OCI-LY3 (cell line): ENCODE measurements at regions not wholly inside any gene's neighbourhood (a gene's known extent, or its start where the extent isn't known, plus 50 kb on each side); places are given as distances from the start of the nearest gene placed in this dataset.
"Not testable (repeated sequence)": the region's sequence is repeated elsewhere in the genome, so short reads cannot be mapped to it uniquely, and the experiment has no call there.

Experiments
- H2AFZ ChIP-seq: fragments of 200-600, 300-600 bp; shearing (Covaris generic); 2 replicates; pipeline ENCODE4 v1.6.0; 2014; ENCODE audit warnings: antibody characterized with exemption, low read depth, low read length
- H3K27ac ChIP-seq: fragments of 200-600, 300-600 bp; sonication (generic); 2 replicates; pipeline ENCODE4 v1.5.1; 2014; ENCODE audit warnings: mild to moderate bottlenecking, low read length, moderate library complexity, mixed read lengths
- H3K27me3 ChIP-seq: fragments of 200-600, 300-600 bp; sonication (generic); 2 replicates; pipeline ENCODE4 v1.6.1; 2014; ENCODE audit warnings: low read depth, low read length, mixed read lengths
- H3K36me3 ChIP-seq: fragments of 200-600, 300-600 bp; sonication (generic); replicated peaks from 2 replicates; pipeline ENCODE3; 2014; ENCODE audit warnings: low read depth, low read length, mixed read lengths
- H3K4me1 ChIP-seq: fragments of 300-600, 200-600 bp; sonication (generic); 2 replicates; pipeline ENCODE4 v1.6.1; 2014; ENCODE audit warnings: low read length, mixed read lengths
- H3K4me2 ChIP-seq: fragments of 200-600, 300-600 bp; sonication (generic); 2 replicates; pipeline ENCODE4 v1.6.1; 2014; ENCODE audit warnings: low read length, mixed read lengths
- H3K4me3 ChIP-seq: fragments of 300-600, 200-600 bp; sonication (generic); 2 replicates; pipeline ENCODE4 v1.5.1; 2014; ENCODE audit warnings: antibody characterized with exemption, mild to moderate bottlenecking, low read length, moderate library complexity
- H3K79me2 ChIP-seq: fragments of 300-600, 200-600 bp; shearing (Covaris generic); 2 replicates; pipeline ENCODE4 v1.6.1; 2014; ENCODE audit warnings: mild to moderate bottlenecking, low read length, mixed read lengths
- H3K9ac ChIP-seq: fragments of 300-600, 200-600 bp; shearing (Covaris generic); 2 replicates; pipeline ENCODE4 v1.6.0; 2014; ENCODE audit warnings: mild to moderate bottlenecking, low read length, moderate library complexity
- H3K9me3 ChIP-seq: fragments of 200-600, 300-600 bp; shearing (Covaris generic); 2 replicates; pipeline ENCODE4 v1.6.1; 2014; ENCODE audit warnings: low read length, mixed read lengths; ENCODE audit not compliant: insufficient read depth
- H4K20me1 ChIP-seq: fragments of 200-600, 300-600 bp; sonication (generic); 2 replicates; pipeline ENCODE4 v1.6.1; 2016; ENCODE audit warnings: low read length, mixed read lengths; ENCODE audit not compliant: insufficient read depth
- EZH2phosphoT487 ChIP-seq: fragments of 200-600 bp; shearing (Covaris generic); IDR thresholded peaks from 2 replicates; pipeline ENCODE4 v1.6.1; 2018; ENCODE audit warnings: antibody characterized with exemption, mixed run types, low read depth
- TF ChIP-seq, protein P1 (sequence below): fragments of 200-600, 300-600 bp; sonication (generic); IDR thresholded peaks from 2 replicates; pipeline ENCODE4 v1.5.1; 2014; ENCODE audit warnings: antibody characterized with exemption, low read length, low read depth

DNA sequence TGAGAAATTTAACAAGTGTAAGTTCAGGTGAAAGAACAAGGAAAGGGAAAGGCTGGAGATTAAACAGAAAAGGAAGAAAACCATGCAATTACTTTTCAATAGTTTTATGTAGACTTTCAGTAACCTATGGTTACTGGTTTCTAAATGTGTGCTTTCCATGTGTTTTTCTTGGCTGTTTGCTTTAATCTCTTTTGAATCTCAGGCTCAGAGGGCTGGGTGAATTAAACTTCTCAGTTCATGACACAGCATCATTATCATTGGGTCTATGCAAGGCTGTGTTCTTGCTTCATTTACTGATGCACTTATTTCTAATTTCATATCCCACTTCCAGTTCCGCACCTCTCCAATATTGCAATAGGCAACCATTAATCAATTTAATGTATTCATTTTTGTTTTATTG lies 266.5 kb upstream of the UGT8 start:
- TF ChIP-seq, protein P1, sequence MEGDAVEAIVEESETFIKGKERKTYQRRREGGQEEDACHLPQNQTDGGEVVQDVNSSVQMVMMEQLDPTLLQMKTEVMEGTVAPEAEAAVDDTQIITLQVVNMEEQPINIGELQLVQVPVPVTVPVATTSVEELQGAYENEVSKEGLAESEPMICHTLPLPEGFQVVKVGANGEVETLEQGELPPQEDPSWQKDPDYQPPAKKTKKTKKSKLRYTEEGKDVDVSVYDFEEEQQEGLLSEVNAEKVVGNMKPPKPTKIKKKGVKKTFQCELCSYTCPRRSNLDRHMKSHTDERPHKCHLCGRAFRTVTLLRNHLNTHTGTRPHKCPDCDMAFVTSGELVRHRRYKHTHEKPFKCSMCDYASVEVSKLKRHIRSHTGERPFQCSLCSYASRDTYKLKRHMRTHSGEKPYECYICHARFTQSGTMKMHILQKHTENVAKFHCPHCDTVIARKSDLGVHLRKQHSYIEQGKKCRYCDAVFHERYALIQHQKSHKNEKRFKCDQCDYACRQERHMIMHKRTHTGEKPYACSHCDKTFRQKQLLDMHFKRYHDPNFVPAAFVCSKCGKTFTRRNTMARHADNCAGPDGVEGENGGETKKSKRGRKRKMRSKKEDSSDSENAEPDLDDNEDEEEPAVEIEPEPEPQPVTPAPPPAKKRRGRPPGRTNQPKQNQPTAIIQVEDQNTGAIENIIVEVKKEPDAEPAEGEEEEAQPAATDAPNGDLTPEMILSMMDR, result no peak
- no peak for TF ChIP-seq EZH2phosphoT487
- Histone ChIP-seq H3K4me2 (no peak overlapping the region), H2AFZ (no peak overlapping the region), H3K79me2 (no peaks in the 10 kb centered on the region), H3K27me3 (no peaks in the 10 kb centered on the region), H3K4me3 (no peak overlapping the region), H3K9ac (no peak overlapping the region), H3K27ac (no peak overlapping the region), H4K20me1 (no peaks in the 10 kb centered on the region), H3K36me3 (no peaks in the 10 kb centered on the region), H3K9me3 (no peaks in the 10 kb centered on the region), H3K4me1 (no peaks in the 10 kb centered on the region)

DNA sequence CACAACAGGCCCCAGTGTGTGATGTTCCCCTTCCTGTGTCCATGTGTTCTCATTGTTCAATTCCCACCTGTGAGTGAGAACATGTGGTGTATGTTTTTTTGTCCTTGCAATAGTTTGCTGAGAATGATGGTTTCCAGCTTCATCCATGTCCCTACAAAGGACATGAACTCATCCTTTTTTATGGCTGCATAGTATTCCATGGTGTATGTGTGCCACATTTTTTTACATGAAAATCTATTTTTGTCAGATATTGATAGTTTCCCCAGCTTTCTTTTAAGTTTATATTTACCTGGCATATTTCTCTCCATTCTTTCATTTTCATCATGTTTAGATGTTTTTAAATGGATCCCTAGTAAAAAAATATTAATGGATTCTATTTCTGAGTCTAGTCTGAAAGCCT lies 264.2 kb upstream of the UGT8 start:
- H3K4me3 ChIP-seq, H3K27me3 ChIP-seq, H3K36me3 ChIP-seq, H4K20me1 ChIP-seq, H3K79me2 ChIP-seq, H3K9ac ChIP-seq, H3K4me1 ChIP-seq, H3K4me2 ChIP-seq, H3K9me3 ChIP-seq, H3K27ac ChIP-seq, H2AFZ ChIP-seq: not testable (repeated sequence)

DNA sequence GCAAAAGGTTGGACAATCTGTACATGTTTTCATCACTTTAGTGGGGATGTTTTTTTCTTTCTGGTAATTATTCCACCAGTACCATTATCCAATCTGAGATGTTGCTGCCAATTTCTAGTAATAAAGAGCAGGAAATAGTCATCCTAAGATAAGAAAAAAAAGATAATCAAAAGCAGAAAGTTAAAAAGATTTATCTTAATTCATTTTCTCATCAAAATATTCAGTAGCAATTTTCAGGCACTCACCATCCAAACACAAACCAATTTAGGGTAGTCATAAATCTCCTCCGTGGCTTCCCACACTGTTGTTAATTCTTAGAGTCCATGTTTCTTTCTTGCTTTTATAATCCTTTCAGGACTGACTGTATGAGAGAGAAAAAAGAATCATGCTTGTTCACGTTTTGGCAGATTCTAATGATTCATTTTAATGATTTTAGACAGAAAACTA lies 263.7 kb upstream of the UGT8 start:
- no peak overlapping the region for H3K27ac ChIP-seq
- no peaks in the 10 kb centered on the region for H4K20me1 ChIP-seq
- no peaks in the 10 kb centered on the region for H3K27me3 ChIP-seq
- no peaks in the 10 kb centered on the region for H3K36me3 ChIP-seq
- TF ChIP-seq, protein P1, result no peak
- TF ChIP-seq EZH2phosphoT487, result no peak
- H2AFZ ChIP-seq, result no peak overlapping the region
- H3K4me1 ChIP-seq, result no peaks in the 10 kb centered on the region
- H3K4me3 ChIP-seq, result no peak overlapping the region
- H3K79me2 ChIP-seq, result no peaks in the 10 kb centered on the region
- H3K4me2 ChIP-seq, result no peak overlapping the region
- no peak overlapping the region for H3K9ac ChIP-seq
- H3K9me3 ChIP-seq, result no peaks in the 10 kb centered on the region

DNA sequence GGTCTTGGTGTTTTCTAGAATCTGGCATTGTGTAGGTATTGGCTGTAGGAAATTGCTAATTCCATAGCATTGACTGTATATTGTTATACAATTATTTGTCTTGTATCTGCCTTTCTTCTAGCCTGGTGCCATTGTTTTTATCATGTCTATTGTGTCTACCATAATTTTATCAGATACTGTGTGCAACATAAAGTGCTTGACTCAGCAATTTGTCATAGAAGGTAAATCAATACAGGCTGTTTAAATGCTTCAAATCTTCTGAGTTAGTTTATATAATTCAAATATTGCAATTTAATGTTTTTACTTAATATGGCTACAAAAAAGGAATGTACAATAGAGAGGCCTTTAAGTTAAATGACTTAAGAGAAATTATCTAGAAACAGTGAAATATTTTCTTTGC lies 263.3 kb upstream of the UGT8 start:
- Histone ChIP-seq H3K9me3 (no peaks in the 10 kb centered on the region), H2AFZ (no peak overlapping the region), H3K4me3 (no peak overlapping the region), H3K27ac (no peak overlapping the region), H3K36me3 (no peaks in the 10 kb centered on the region), H3K4me2 (no peak overlapping the region), H3K9ac (no peak overlapping the region), H3K79me2 (no peaks in the 10 kb centered on the region), H3K4me1 (no peaks in the 10 kb centered on the region), H4K20me1 (no peaks in the 10 kb centered on the region), H3K27me3 (no peaks in the 10 kb centered on the region)
- TF ChIP-seq EZH2phosphoT487, result no peak
- TF ChIP-seq, protein P1, result no peak

DNA sequence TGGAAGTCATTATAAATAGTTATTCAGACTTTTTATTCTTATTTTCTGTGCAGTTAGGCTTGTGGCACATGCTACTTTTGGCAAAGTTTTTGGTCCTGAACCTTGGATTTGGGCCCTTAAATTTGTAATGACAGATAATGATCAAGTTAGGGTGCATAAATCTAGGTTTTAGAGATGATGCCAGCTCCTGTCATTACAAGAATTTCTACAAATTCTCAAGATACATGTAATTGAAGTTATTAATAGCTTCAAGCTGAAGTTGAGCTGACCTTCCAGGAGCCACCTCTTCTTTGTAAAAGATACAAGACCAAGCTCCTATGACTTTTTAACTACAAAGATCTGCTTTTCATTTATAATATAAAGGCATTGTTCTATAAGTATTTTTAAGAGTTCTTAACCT lies 255.6 kb upstream of the UGT8 start:
- H3K9ac ChIP-seq, result no peak overlapping the region
- H3K27ac ChIP-seq, result no peak overlapping the region
- no peaks in the 10 kb centered on the region for H3K4me1 ChIP-seq
- H3K4me3 ChIP-seq, result no peak overlapping the region
- H3K79me2 ChIP-seq, result no peaks in the 10 kb centered on the region
- H3K27me3 ChIP-seq, result no peaks in the 10 kb centered on the region
- no peak overlapping the region for H2AFZ ChIP-seq
- no peaks in the 10 kb centered on the region for H3K36me3 ChIP-seq
- H3K4me2 ChIP-seq, result no peak overlapping the region
- H4K20me1 ChIP-seq, result no peaks in the 10 kb centered on the region
- no peak for TF ChIP-seq EZH2phosphoT487
- TF ChIP-seq, protein P1, result no peak
- no peaks in the 10 kb centered on the region for H3K9me3 ChIP-seq
